ENCODE measurements at regions not wholly inside any gene's neighbourhood (a gene's known extent, or its start where the extent isn't known, plus 50 kb on each side); places are given as distances from the start of the nearest gene placed in this dataset.

DNA sequence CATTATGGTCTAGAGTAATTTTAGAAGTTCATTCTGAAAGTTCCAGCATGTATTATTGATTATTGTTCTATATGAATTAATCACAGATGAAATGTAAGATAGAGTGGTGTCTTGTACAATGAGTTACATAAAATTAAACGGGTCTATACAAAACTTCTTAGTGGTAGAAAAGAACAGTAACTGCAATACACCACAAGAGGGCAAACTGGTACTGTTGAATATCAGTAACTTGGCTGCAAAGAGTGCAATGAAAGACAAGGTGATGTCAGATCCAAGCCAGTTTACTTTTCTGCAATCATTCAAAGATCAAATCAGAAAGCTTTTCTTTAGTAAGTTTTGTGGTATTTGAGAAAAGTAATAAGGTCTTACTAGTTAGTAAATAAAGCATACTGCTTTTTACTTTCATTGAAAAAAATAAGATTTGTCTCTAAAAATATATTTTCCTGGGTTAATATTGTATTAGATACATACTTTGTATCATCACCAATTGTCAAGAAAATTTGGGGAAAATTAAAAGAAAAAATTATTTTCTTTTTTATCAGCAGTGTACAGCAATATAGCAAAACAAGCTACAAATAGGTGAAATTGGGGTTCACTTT, 66.4 kb upstream of the BTG3 start:
- TF ChIP-seq ZFP3 (CRISPR knock-in tag; IDR thresholded peaks at IDR 0.05): no peak
- TF ChIP-seq, protein P1, sequence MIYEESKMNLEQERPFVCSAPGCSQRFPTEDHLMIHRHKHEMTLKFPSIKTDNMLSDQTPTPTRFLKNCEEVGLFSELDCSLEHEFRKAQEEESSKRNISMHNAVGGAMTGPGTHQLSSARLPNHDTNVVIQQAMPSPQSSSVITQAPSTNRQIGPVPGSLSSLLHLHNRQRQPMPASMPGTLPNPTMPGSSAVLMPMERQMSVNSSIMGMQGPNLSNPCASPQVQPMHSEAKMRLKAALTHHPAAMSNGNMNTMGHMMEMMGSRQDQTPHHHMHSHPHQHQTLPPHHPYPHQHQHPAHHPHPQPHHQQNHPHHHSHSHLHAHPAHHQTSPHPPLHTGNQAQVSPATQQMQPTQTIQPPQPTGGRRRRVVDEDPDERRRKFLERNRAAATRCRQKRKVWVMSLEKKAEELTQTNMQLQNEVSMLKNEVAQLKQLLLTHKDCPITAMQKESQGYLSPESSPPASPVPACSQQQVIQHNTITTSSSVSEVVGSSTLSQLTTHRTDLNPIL (CRISPR knock-in tag; IDR thresholded peaks at IDR 0.05; ENCODE audit: low read depth): no peak
- no peak for TF ChIP-seq ISL1 (CRISPR knock-in tag; IDR thresholded peaks at IDR 0.05)
- no peak for TF ChIP-seq ZC3H10 (CRISPR knock-in tag; IDR thresholded peaks at IDR 0.05)
- TF ChIP-seq BACH2 (CRISPR knock-in tag; IDR thresholded peaks at IDR 0.05; ENCODE audit: borderline replicate concordance): no peak
